Lower leg skin (tissue), 3 donors: ENCODE measurements at regions not wholly inside any gene's neighbourhood (a gene's known extent, or its start where the extent isn't known, plus 50 kb on each side); places are given as distances from the start of the nearest gene placed in this dataset.
"Not testable (repeated sequence)": the region's sequence is repeated elsewhere in the genome, so short reads cannot be mapped to it uniquely, and the experiment has no call there.

ENCODE experiments used
- CTCF ChIP-seq, 3 donors: fragments of 450-650 bp; IDR thresholded peaks; one replicate each; pipeline ENCODE4 v1.5.1; 2016; ENCODE audit warnings: antibody characterized with exemption in 3 of 3, mild to moderate bottlenecking in 3 of 3, moderate library complexity in 2 of 3
- POLR2A ChIP-seq, 2 donors: fragments of 450-650 bp; IDR thresholded peaks; one replicate each; pipeline ENCODE4 v1.6.1; 2016 to 2017; ENCODE audit warnings: antibody characterized with exemption in 2 of 2, mild to moderate bottlenecking in 1 of 2, moderate library complexity in 1 of 2

- TF ChIP-seq POLR2A, CTCF (IDR thresholded peaks at IDR 0.05): not testable (repeated sequence)
Observed at GRCh38 chr10:10759806-10760205, 257.9 kb upstream of the CELF2 start.
